Renal cortical epithelial cell (primary cell): ENCODE measurements at regions not wholly inside any gene's neighbourhood (a gene's known extent, or its start where the extent isn't known, plus 50 kb on each side); places are given as distances from the start of the nearest gene placed in this dataset.

Experiments used
- DNase-seq: peaks from one replicate; pipeline ENCODE4 v3.0.0-alpha.2; 2011; ENCODE audit warnings: low read depth

GRCh38 chr2:59677158-59677557 is 876.3 kb downstream of the BCL11A start:
- no peak for DNase-seq

- DNase-seq = no peak
Observed at GRCh38 chr2:59674100-59674499, 879.4 kb downstream of the BCL11A start.

GRCh38 chr2:59665021-59665420 is 888.4 kb downstream of the BCL11A start:
- no peak for DNase-seq

- DNase-seq = no peak
Observed at GRCh38 chr2:59662127-59662861, 891.2 kb downstream of the BCL11A start.

- DNase-seq = no peak
Observed at GRCh38 chr2:59660262-59660661, 893.2 kb downstream of the BCL11A start.

- no peak for DNase-seq
Observed at GRCh38 chr2:59658906-59659635, 894.4 kb downstream of the BCL11A start.

- DNase-seq = peak; percentile 1
Observed at GRCh38 chr2:59655809-59656208, 897.6 kb downstream of the BCL11A start.

GRCh38 chr2:59654710-59655109 is 898.7 kb downstream of the BCL11A start:
- no peak for DNase-seq

GRCh38 chr2:59653164-59653563 is 900.3 kb downstream of the BCL11A start:
- no peak for DNase-seq

GRCh38 chr2:59630789-59631188 is 922.7 kb downstream of the BCL11A start:
- no peak for DNase-seq

GRCh38 chr2:59627599-59627998 is 925.9 kb downstream of the BCL11A start:
- no peak for DNase-seq

GRCh38 chr2:59622599-59623308 is 930.7 kb downstream of the BCL11A start:
- no peak for DNase-seq

GRCh38 chr2:59604123-59604522 is 949.3 kb downstream of the BCL11A start:
- no peak for DNase-seq

GRCh38 chr2:59594671-59595222 is 958.7 kb downstream of the BCL11A start:
- DNase-seq = no peak

GRCh38 chr2:59590798-59591197 is 962.7 kb downstream of the BCL11A start:
- DNase-seq = no peak

- no peak for DNase-seq
Observed at GRCh38 chr2:59589881-59590280, 963.6 kb downstream of the BCL11A start.

GRCh38 chr2:59588286-59588685 is 965.2 kb downstream of the BCL11A start:
- no peak for DNase-seq

- DNase-seq = no peak
Observed at GRCh38 chr2:59586176-59586575, 967.3 kb downstream of the BCL11A start.

GRCh38 chr2:59585655-59586054 is 967.8 kb downstream of the BCL11A start:
- no peak for DNase-seq

GRCh38 chr2:59584958-59585357 is 968.5 kb downstream of the BCL11A start:
- no peak for DNase-seq

GRCh38 chr2:59583173-59583765 is 970.2 kb downstream of the BCL11A start:
- no peak for DNase-seq

- DNase-seq = no peak
Observed at GRCh38 chr2:59578349-59578748, 975.1 kb downstream of the BCL11A start.
